HG03558 (cell line): ENCODE measurements at regions not wholly inside any gene's neighbourhood (a gene's known extent, or its start where the extent isn't known, plus 50 kb on each side); places are given as distances from the start of the nearest gene placed in this dataset.
"Not testable (repeated sequence)": the region's sequence is repeated elsewhere in the genome, so short reads cannot be mapped to it uniquely, and the experiment has no call there.

Source experiments
- ATAC-seq: cut with Tn5 transposase; IDR thresholded peaks from one replicate; pipeline ENCODE4 v1.9.1; 2021; ENCODE audit warnings: moderate number of reproducible peaks; ENCODE audit not compliant: unreplicated experiment; ENCODE audit errors: extremely low read depth

DNA sequence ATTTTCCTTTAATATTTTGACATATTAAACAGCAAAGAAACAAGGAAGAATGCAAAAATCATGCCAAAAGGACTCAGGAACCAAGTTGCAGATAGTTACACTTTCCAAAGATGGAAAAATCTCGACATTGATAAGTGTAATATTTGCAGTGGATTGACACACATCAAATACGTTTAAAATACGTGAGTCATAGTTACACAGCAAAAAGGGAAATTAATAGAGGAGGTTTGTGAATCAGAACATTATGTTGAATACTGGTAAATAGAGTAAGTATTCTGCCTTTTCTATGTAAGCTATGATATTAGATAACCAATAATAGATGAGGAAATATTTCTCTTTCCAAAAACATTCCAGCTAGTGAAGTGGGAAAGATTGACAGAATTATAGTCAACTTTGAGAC is 1761.3 kb upstream of the IGFBP7 start:
- ATAC-seq = no peak

DNA sequence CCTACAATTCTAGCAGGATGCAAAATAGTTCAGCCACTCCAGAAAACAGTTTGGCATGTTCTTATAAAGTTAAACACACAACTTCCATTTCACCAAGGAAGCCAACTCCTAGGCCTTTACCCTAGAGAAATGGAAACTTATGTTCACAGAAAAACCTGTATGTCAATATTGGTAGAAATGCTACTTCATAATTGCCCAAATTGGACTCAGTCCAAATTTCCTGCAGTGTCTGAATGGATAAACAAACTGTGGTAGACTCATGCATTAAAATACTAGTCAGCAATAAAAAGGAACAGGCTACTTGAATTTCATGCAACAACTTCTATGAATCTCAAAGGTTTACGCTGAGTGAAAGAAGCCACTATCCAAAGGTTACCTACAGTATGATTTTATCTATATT is 1738.8 kb upstream of the IGFBP7 start:
- no peak for ATAC-seq

- ATAC-seq = no peak
Measured at GRCh38 chr4:58843455-58843854, 1733.3 kb upstream of the IGFBP7 start.

GRCh38 chr4:58833126-58833525 is 1722.9 kb upstream of the IGFBP7 start:
- no peak for ATAC-seq

GRCh38 chr4:58825278-58825677 is 1715.1 kb upstream of the IGFBP7 start:
- no peak for ATAC-seq

DNA sequence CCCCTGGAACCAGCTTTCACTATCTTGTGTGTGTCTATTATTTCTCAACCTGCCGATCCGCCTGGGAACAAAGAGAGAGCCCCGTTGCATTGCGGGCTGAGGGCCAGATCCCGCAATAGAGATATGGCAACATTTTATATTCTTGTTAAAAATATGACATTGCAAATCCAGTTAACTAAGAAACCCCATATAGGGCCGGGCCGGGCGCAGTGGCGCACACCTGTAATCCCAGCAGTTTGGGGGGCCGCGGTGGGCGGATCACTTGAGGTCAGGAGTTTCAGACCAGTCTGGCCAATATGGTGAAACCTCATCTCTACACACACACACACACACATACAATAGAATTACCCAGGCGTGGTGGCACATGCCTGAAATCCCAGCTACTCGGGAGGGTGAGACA is 1708.4 kb upstream of the IGFBP7 start:
- ATAC-seq = not testable (repeated sequence)

GRCh38 chr4:58809948-58810347 is 1699.8 kb upstream of the IGFBP7 start:
- no peak for ATAC-seq

DNA sequence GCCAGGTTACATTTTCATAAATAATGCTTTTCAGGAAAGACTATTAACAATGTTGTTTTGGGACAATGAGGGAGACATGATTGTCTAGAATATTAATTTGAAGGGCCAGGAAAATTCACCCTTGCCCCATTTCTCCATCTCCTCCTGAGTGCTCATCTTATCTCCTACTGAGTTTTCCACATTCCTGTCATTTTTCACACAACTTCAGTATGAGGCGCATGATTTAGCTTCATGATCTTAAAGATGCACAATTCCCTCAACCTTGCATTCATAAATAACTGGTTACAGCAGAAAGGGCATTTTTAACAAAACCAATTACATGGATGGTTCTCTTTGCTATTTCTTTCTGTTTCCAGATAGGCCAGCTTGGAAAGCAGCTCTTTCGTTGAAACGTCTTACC is 1699.2 kb upstream of the IGFBP7 start:
- ATAC-seq = no peak

DNA sequence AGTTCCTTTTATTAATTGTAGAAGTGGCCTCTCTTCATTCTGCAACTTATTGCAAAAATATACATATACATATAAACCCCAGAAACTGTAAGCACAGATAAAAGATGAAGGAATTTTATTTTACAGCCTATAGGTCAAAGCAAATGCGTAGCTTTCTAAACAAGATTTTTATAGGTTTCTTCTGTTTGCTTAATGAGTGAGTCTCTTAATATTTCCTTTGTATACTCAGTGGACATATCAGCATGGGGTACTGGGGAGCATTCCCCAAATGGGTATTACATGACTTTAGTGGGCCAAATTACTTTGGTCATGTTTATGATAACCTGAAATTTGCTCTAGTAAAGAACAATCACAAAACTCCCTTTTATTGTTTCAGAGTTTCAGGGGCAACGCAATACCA is 1698.6 kb upstream of the IGFBP7 start:
- ATAC-seq = no peak

- no peak for ATAC-seq
Measured at GRCh38 chr4:58807843-58808615, 1697.8 kb upstream of the IGFBP7 start.

- ATAC-seq = no peak
Measured at GRCh38 chr4:58776627-58777026, 1666.4 kb upstream of the IGFBP7 start.

GRCh38 chr4:58767598-58767997 is 1657.4 kb upstream of the IGFBP7 start:
- ATAC-seq = no peak

DNA sequence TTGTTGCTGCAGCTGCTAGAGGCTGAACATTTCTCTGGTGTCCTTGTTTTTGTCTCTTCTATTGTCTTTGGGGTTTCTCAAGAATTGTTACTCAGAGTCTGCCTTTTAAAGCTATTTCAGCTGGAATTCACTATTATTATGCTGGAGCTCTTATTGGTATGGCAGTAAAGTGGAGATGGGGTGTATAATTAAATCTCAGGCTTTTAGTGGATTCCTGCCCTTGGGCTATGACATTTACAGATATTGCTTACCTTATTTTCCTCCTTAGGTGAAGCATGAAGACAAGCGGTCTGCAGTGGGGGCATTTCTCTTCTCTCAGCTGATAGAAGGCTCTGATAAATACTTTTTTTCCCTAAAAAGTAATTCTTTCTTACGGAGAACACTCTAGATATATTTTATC is 1656.6 kb upstream of the IGFBP7 start:
- ATAC-seq = no peak

GRCh38 chr4:58761563-58761962 is 1651.4 kb upstream of the IGFBP7 start:
- no peak for ATAC-seq

DNA sequence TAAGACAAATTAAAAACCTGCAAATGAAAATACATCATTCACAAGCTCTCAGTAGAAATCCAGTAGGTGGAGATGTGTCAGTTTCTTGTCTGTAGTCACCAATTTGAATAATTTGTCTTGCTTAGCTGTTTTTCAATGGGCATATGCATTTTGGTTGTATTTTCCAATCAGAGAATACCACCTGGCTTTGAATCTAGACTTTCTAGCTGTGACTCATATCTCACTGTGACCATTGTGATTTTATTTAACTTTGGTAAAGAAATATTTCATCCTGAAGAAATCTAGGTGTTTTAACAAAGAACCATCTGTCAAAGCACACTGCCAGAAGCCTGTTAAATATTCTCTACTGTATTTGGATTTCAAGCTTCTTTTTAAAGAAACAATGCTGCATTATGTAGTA is 1650.6 kb upstream of the IGFBP7 start:
- no peak for ATAC-seq

GRCh38 chr4:58760100-58760499 is 1649.9 kb upstream of the IGFBP7 start:
- ATAC-seq = no peak

GRCh38 chr4:58749206-58749605 is 1639.0 kb upstream of the IGFBP7 start:
- no peak for ATAC-seq

DNA sequence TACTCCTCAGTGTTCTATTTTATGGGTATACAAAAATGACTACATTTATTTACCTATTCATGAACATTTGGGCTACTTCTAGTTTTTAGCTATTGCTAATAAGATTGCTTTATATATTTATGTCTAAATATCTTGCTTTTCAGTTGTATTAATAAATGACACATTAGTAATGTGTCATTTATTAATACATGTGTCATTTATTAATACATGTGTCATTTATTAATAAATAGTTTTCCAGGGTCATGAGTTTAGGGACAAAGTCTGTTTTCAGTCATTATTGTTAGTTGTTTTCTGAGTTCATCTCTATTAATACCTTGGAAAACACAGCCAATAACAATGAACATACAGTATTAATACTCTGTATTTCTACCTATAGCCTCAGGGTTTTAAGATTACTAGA is 1630.7 kb upstream of the IGFBP7 start:
- ATAC-seq = no peak

- no peak for ATAC-seq
Measured at GRCh38 chr4:58739275-58739674, 1629.1 kb upstream of the IGFBP7 start.

- no peak for ATAC-seq
Measured at GRCh38 chr4:58738375-58738774, 1628.2 kb upstream of the IGFBP7 start.

GRCh38 chr4:58734030-58734674 is 1624.0 kb upstream of the IGFBP7 start:
- ATAC-seq = no peak

DNA sequence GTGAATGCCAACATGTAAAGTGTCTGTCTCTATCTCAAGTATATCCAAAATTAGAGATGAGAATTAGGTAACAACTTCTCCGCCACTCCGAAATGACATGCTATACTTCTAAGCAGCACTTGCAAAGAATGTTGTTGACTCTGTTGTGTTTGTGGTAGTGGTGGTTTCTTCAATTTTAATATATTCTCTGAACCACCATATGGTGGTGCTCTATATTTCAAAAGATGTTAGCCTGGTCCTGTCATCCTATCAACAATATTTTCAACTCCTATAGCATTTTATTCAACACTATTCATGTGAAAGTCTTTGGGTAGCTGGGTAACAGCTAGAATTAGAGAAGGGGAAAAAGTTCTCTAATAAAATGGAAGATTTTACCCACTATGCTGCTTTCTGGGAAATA is 1622.8 kb upstream of the IGFBP7 start:
- no peak for ATAC-seq
